HUES48 (cell line): ENCODE measurements at regions not wholly inside any gene's neighbourhood (a gene's known extent, or its start where the extent isn't known, plus 50 kb on each side); places are given as distances from the start of the nearest gene placed in this dataset.

Source experiments
- H3K27ac ChIP-seq: one replicate; pipeline ENCODE4 v1.7.0; 2013; ENCODE audit warnings: low read depth, low read length, inconsistent platforms
- H3K27me3 ChIP-seq: 2 replicates; pipeline ENCODE4 v1.6.1; 2013; ENCODE audit warnings: mild to moderate bottlenecking, low read length; ENCODE audit not compliant: control insufficient read depth, insufficient read depth
- H3K36me3 ChIP-seq: 2 replicates; pipeline ENCODE4 v1.6.1; 2013; ENCODE audit warnings: low read length; ENCODE audit not compliant: control insufficient read depth, insufficient read depth
- H3K4me1 ChIP-seq: 2 replicates; pipeline ENCODE4 v1.6.1; 2013; ENCODE audit warnings: mild to moderate bottlenecking, low read length; ENCODE audit not compliant: control insufficient read depth, insufficient read depth
- H3K4me3 ChIP-seq: 2 replicates; pipeline ENCODE4 v1.5.1; 2013; ENCODE audit warnings: mild to moderate bottlenecking, low read depth, low read length
- H3K9ac ChIP-seq: 2 replicates; pipeline ENCODE4 v1.6.1; 2013; ENCODE audit warnings: mild to moderate bottlenecking, low read depth, low read length, moderate library complexity
- H3K9me3 ChIP-seq: 2 replicates; pipeline ENCODE4 v1.6.1; 2013; ENCODE audit warnings: low read length; ENCODE audit not compliant: control insufficient read depth, insufficient read depth

DNA sequence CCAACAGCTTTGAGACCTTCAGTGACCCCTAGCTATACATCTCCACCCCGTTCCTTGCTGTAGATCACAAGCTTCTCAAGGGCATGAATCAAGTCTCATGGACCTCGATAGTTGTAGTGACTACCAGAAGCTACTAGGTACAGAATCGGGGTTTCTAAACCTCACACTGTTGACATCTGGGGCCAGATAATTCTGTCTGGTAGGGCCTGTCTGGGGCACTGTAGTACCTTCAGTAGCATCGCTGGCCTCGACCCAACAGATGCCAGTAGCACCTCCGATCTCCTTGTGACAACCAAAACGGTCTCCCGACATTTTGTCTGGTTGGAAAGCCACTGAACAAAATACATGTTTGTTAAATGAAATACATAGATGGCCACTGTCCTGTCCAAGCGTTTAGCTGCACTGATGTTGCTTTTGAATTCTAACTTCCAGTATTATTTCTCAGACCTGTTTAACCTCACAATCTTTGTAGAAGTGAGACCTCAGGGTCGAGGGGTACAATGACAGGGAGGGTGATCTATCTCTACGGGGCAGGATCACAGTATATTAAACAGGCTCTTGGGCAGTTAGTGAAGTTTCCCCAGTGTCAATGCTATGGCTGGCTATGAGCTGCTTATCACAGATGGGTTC is 262.5 kb upstream of the IGF1R start:
- Histone ChIP-seq H3K4me3 (no peak overlapping the region), H3K9ac (no peak overlapping the region), H3K9me3 (no peaks in the 10 kb centered on the region), H3K27ac (no peak overlapping the region), H3K36me3 (no peaks in the 10 kb centered on the region), H3K27me3 (no peaks in the 10 kb centered on the region), H3K4me1 (no peaks in the 10 kb centered on the region)

DNA sequence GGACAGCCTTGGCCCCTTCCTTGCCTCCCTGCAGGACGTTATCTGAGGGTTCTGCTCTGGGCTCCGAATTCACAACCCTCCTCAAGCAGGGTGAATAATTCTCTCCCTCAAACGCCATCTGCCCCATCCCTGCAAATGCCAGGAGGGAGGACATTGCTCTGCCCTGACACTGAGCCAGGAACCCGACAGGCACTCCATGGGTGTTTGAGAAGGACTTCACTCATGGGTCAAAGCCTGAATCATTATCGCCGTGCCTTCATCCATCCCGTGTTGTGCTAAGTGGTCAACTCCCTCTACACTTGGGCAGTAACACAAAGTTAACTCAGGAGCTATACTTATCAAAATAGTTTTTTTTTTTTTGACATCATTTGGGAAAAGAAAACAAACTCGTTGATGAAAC is 261.8 kb upstream of the IGF1R start:
- Histone ChIP-seq H3K9ac (no peak overlapping the region), H3K4me3 (no peak overlapping the region), H3K36me3 (no peaks in the 10 kb centered on the region), H3K27ac (no peak overlapping the region), H3K27me3 (no peaks in the 10 kb centered on the region), H3K4me1 (no peaks in the 10 kb centered on the region), H3K9me3 (no peaks in the 10 kb centered on the region)

DNA sequence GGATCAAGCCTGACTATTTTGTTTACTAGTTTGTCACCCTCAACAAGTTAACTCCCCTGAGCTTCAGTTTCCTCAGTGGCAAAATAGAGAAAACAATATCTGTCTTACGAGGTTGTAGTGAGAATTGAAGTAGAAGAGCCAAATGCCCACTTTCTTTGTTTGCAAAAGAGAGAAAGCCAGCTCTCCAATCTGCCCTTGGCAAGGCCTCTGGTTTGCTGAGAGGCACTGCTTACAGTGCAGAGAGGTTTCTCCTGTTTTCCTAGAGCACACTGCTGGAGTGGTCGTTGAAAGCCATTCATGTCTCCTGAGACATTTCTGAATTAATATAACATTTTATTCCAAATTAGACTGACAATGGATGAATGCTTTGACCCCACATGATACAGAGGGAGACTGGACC is 260.5 kb upstream of the IGF1R start:
- Histone ChIP-seq H3K9ac (no peak overlapping the region), H3K27ac (no peak overlapping the region), H3K4me3 (no peak overlapping the region)

DNA sequence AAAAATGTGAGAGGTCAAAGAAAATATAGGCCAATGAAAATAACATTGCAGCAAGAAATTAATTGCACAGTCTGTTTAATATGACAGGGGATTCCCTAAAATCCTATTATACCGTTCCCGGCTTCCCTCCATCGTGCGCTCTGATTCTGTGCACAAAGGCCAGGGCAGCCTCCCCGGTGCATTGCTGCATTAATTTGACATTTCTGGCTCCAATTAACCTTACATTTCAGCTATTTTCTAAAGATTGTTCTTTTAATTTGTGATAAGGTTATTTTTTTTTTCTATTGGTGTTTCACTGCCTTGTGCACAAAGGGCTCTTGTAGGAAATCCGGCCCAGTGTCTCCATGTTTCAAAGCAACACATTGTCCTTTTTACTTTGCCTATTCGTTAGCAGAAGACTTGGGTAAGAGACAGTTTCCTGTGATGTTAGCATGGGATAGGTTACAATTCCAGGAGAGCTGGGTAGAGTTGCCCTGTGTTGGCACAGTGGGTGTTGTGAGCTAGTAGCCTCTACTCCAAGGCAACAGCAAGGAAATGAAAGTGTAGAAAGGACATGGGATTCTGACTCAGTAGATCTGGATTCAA is 257.3 kb upstream of the IGF1R start:
- H3K4me3 ChIP-seq = no peak overlapping the region
- H3K4me1 ChIP-seq = peaks cover 11% of the 10 kb centered on the region
- no peaks in the 10 kb centered on the region; the same call in 1 of the 2 replicates for H3K27me3 ChIP-seq
- H3K9ac ChIP-seq = no peak overlapping the region
- no peaks in the 10 kb centered on the region for H3K36me3 ChIP-seq
- no peaks in the 10 kb centered on the region for H3K9me3 ChIP-seq
- no peak overlapping the region for H3K27ac ChIP-seq

More for the DNA sequence above, 260.5 kb upstream of the IGF1R start:
- Histone ChIP-seq H3K27me3 (no peaks in the 10 kb centered on the region), H3K9me3 (no peaks in the 10 kb centered on the region), H3K4me1 (no peaks in the 10 kb centered on the region), H3K36me3 (no peaks in the 10 kb centered on the region)

DNA sequence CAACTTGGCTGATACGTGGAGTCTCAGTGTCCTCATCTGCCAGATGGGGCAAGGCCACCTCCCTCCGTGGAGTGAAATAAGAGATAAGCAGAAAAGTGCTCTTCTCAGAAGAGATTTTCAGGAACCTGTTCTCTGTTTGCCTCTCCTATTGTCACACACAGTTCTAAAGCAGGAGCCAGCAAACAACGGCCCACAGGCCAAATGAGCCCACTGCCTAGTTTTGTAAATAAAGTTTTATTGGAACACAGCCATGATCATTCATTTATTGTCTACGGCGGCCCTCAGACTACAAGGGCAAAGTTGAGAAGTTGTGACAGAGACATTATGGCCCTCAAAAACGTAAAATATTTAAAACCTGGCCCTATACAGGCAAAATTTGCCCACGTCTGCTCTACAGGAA is 256.8 kb upstream of the IGF1R start:
- Histone ChIP-seq H3K4me3 (no peak overlapping the region), H3K9me3 (no peaks in the 10 kb centered on the region), H3K27ac (no peak overlapping the region), H3K27me3 (no peaks in the 10 kb centered on the region; the same call in 1 of the 2 replicates), H3K4me1 (peaks cover 11% of the 10 kb centered on the region), H3K36me3 (no peaks in the 10 kb centered on the region), H3K9ac (no peak overlapping the region)

DNA sequence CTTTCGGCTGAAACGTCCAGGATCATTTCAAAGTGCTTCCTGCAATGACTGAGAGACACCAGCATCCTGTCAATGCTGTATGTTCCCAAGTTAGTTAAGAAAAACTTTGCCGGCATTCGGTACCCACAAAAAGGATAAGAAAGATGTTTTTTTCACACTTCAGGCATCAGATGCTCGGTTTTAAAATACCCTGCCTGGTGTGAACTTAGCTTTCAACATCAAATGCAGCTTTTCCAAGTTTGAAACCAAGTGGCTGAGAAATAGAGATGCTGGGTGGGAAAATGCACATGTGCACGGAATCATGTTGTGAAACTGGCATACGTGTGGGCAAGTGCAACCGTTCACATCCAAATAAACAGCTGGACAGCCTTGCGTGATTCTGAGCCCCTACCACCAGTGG is 254.9 kb upstream of the IGF1R start:
- H3K27ac ChIP-seq = no peak overlapping the region
- H3K9me3 ChIP-seq = no peaks in the 10 kb centered on the region
- H3K36me3 ChIP-seq = no peaks in the 10 kb centered on the region
- no peaks in the 10 kb centered on the region; the same call in 1 of the 2 replicates for H3K27me3 ChIP-seq
- H3K4me1 ChIP-seq = peaks cover 18% of the 10 kb centered on the region
- no peak overlapping the region for H3K4me3 ChIP-seq
- no peak overlapping the region for H3K9ac ChIP-seq

DNA sequence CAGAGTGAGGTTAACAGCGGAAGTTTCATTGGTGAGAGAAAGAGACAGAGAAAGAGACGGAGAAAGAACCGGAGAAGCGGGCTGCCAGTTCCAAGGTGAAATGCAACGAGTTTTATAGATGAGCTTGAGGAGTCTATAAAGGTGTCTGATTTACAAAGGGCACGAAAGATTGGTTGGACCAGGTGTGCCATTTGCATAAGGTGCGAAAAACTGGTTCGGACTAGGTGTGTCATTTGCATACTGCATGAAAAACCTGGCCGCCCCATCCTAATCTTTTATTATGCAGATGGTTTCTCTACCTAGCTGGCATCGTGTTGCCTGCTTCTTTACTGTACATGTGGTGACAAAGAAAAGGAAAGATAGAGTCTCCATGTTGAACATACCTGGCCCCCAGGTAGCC is 253.8 kb upstream of the IGF1R start:
- Histone ChIP-seq H3K4me3 (no peak overlapping the region), H3K9me3 (no peaks in the 10 kb centered on the region), H3K27ac (no peak overlapping the region), H3K9ac (no peak overlapping the region), H3K4me1 (peaks cover 18% of the 10 kb centered on the region), H3K27me3 (no peaks in the 10 kb centered on the region; the same call in 1 of the 2 replicates), H3K36me3 (no peaks in the 10 kb centered on the region)

DNA sequence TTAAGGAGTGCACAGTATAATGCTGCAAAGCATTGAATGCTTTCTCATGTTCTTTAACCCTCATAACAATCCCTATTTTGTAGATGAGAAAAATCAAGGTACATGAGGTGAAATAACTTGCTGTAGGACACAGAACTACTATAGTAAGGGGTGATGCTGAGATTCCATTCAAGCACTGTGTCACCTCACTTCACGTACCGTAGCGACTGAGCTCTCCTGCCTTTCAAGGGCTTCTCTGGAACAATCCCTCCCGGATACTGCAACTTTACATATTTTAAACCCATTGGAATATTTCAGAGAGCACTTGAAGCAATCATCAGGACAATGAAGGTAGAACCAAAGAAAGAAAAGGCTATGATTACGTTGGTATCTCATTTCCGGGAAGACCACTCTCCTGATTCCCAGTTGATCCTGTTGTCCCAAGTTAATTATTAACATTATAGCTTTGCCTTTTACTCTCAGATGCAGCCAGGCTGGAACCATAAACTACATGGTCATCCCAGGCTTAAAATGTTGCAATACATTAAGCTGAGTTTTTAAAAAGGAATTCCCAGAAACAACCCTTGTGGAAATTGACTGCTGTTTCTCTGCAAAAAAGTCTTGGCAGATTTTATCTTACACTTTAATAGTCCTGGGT is 252.2 kb upstream of the IGF1R start:
- no peak overlapping the region for H3K9ac ChIP-seq
- no peaks in the 10 kb centered on the region for H3K36me3 ChIP-seq
- no peak overlapping the region for H3K27ac ChIP-seq
- H3K4me3 ChIP-seq = no peak overlapping the region
- no peaks in the 10 kb centered on the region for H3K9me3 ChIP-seq
- H3K4me1 ChIP-seq = peaks cover 18% of the 10 kb centered on the region
- H3K27me3 ChIP-seq = no peaks in the 10 kb centered on the region; the same call in 1 of the 2 replicates

DNA sequence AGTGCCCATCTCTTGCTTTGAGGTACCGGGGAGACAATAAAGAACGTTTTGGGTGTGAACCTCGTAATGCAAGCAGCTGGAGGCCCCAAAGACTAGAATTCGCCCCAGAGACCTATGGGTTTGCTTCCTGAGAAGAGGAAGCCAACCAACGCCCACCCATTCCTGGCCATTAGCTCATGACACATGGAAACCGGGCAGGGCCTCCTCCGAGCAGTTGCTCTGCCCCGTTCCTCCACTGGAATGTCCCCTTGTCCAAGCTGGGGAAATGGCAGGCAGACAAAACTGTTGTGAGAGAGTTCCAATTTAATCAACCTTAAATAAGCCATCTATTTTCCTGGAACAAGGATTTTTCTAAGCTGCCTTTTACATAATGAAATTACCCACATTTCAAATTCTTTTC is 250.9 kb upstream of the IGF1R start:
- no peak overlapping the region for H3K27ac ChIP-seq
- H3K4me3 ChIP-seq = no peak overlapping the region
- no peak overlapping the region for H3K9ac ChIP-seq
- no peaks in the 10 kb centered on the region for H3K36me3 ChIP-seq
- peaks cover 18% of the 10 kb centered on the region for H3K4me1 ChIP-seq
- no peaks in the 10 kb centered on the region for H3K9me3 ChIP-seq
- no peaks in the 10 kb centered on the region; the same call in 1 of the 2 replicates for H3K27me3 ChIP-seq

DNA sequence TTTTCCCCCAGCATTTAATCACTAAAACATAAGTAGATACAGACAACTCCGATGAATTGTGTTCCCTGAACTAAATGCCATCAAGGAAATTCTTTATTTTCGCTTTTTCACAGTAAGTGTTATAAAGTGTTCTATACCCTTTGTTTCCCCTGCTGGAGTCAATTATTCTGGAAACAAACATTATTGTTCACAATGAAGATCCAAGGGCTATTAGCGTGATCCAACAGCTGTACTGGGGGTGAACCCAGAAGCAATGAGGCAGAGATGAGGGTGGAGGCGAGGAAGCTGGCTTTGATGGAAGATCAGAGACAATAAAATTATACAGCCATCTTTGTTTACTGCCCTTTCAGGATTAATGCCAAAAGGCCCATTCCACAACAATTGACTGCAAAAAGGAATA is 250.3 kb upstream of the IGF1R start:
- no peak overlapping the region for H3K9ac ChIP-seq
- H3K27me3 ChIP-seq = no peaks in the 10 kb centered on the region; the same call in 1 of the 2 replicates
- H3K9me3 ChIP-seq = no peaks in the 10 kb centered on the region
- no peaks in the 10 kb centered on the region for H3K36me3 ChIP-seq
- no peak overlapping the region for H3K4me3 ChIP-seq
- H3K27ac ChIP-seq = no peak overlapping the region
- H3K4me1 ChIP-seq = peaks cover 18% of the 10 kb centered on the region

DNA sequence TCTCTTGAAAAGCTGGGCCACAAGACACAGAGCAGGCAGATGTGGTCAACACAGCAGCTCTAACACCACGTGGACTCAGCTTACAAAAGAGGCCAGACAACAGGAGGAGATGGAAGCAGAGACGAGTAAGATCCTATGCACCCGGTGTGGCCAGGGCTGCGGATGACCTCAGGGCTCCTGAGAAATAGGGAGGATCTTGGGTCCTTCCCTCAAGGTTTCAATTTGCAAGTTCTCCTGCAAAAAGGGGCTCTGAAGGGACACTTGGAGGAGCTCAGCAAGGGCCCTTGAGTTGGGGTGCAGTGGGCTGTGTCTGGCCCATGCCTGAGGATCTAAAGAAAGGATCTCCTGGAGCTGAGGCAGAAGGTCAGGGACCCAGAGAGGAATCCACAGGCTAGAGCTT is 249.5 kb upstream of the IGF1R start:
- peaks cover 18% of the 10 kb centered on the region for H3K4me1 ChIP-seq
- no peak overlapping the region for H3K27ac ChIP-seq
- H3K36me3 ChIP-seq = no peaks in the 10 kb centered on the region
- H3K9ac ChIP-seq = no peak overlapping the region
- H3K27me3 ChIP-seq = no peaks in the 10 kb centered on the region; the same call in 1 of the 2 replicates
- no peaks in the 10 kb centered on the region for H3K9me3 ChIP-seq
- H3K4me3 ChIP-seq = no peak overlapping the region
